NCI-H748 (cell line): ENCODE measurements at regions not wholly inside any gene's neighbourhood (a gene's known extent, or its start where the extent isn't known, plus 50 kb on each side); places are given as distances from the start of the nearest gene placed in this dataset.

Source experiments
- DNase-seq: peaks from one replicate; lab custom pipeline; 2025; ENCODE audit not compliant: unreplicated experiment; lab: John Stamatoyannopoulos, UW

DNA sequence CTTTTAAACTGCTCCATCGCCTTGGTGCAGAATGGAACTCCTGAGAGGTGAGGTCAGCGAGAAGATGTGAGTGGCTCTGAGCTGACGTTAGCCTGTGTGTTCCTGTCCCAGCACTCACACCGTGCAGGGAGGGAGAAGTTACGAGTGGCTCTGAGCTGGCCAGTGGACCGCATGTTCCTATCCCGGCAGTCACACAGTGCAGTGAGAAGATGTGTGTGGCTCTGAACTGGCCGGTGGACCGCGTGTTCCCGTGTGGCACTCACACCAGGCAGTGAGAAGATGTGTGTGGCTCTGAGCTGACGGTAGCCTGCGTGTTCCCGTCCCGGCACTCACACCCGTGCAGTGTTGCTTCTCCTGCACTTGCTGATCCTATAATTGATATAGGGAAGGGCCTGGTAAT is 59.9 kb downstream of the VCPKMT start:
- no peak for DNase-seq

- DNase-seq = no peak
These were observed 59.0 kb downstream of the VCPKMT start for GRCh38 chr14:50057331-50057730.

GRCh38 chr14:50058113-50058512 is 58.3 kb downstream of the VCPKMT start:
- no peak for DNase-seq
